Adrenal gland (tissue), 9 donors: ENCODE measurements at regions not wholly inside any gene's neighbourhood (a gene's known extent, or its start where the extent isn't known, plus 50 kb on each side); places are given as distances from the start of the nearest gene placed in this dataset.

Source experiments
- DNase-seq, 7 donors: peaks; one replicate each; pipeline ENCODE4 v3.0.0-alpha.2; 2019 to 2020
- H3K27ac ChIP-seq, 5 donors: fragments of 200-600 bp; sonication (generic) in 4 of 5; 1 replicate in 3 of 5; 2 replicates in 2 of 5; pipeline versions ENCODE4 v1.5.1 to v1.8.0; 2016 to 2020; ENCODE audit warnings: mild to moderate bottlenecking in 1 of 5
- H3K27me3 ChIP-seq: fragments of 200-600 bp; 2 replicates; pipeline ENCODE4 v1.8.0; 2021
- H3K36me3 ChIP-seq, 2 donors: fragments of 200-600 bp; replicated peaks in 1 of 2; 1 replicate in 1 of 2; 2 replicates in 1 of 2; pipeline versions ENCODE4 v1.5.1 to v1.8.0; 2018 to 2022
- H3K4me1 ChIP-seq, 2 donors: fragments of 200-600 bp; replicated peaks in 1 of 2; 1 replicate in 1 of 2; 2 replicates in 1 of 2; pipeline versions ENCODE4 v1.5.1 to v1.8.0; 2018 to 2021
- H3K4me3 ChIP-seq, 4 donors: fragments of 200-600 bp; sonication (generic) in 3 of 4; one replicate each; pipeline ENCODE4 v1.5.1; 2016 to 2018
- H3K9me3 ChIP-seq, 3 donors: fragments of 200-600 bp; sonication (generic) in 1 of 3; replicated peaks in 1 of 3; 1 replicate in 2 of 3; 2 replicates in 1 of 3; pipeline versions ENCODE4 v1.5.1 to v1.8.0; 2016 to 2021
- CTCF ChIP-seq, 6 experiments: fragments of 450-650 bp in 4 of 6; fragments of 200-600 bp in 2 of 6; sonication (generic) in 1 of 6; IDR thresholded peaks; 1 replicate in 5 of 6; 2 replicates in 1 of 6; pipeline versions ENCODE4 v1.5.1 to v1.8.0; 2016 to 2021; ENCODE audit warnings: antibody characterized with exemption in 6 of 6, mild to moderate bottlenecking in 2 of 6, moderate library complexity in 1 of 6
- POLR2A ChIP-seq, 2 donors: fragments of 450-650 bp; IDR thresholded peaks; one replicate each; pipeline ENCODE4 v1.6.1; 2017; ENCODE audit warnings: antibody characterized with exemption in 2 of 2, mild to moderate bottlenecking in 2 of 2, moderate library complexity in 1 of 2
- WGBS, 4 donors: extraction: QIAGEN DNeasy Blood & Tissue Kit in 2 of 4; methylation state at CpG; one replicate each; pipeline versions ENCODE4 v1.1.5 to v1.1.7; 2013 to 2017; 5-methylcytosine and 5-hydroxymethylcytosine counted together
- intact Hi-C, 2 donors: fragments of 100-400 bp; cut with DNase I; formaldehyde crosslinking; loops; one replicate each; pipeline versions ENCODE4 v1.14.1 to v1.15.0; 2022 to 2023
- donor health status: healthy with polysubstance abuse.
- donor health status: Bipolar disorder and iron deficiency.
- donor health status: DM: yes; HTN: yes; CAD: no.
- donor health status: DM: no; HTN: no; CAD: no.
- donor health status: DM: no; HTN: no; CAD: no.

- Histone ChIP-seq H3K4me1 (no peaks in the 10 kb centered on the region), H3K27me3 (no peaks in the 10 kb centered on the region), H3K36me3 (no peaks in the 10 kb centered on the region), H3K4me3 (no peak overlapping the region), H3K27ac (no peak overlapping the region), H3K9me3 (no peaks in the 10 kb centered on the region)
- WGBS, 4 donors, result 86 to 93% (median 90%) methylated on average over 8 to 11 of the region's 11 CpGs
- DNase-seq, result no peak
- intact Hi-C loops, result no loop called here
- TF ChIP-seq CTCF (IDR thresholded peaks at IDR 0.05) (no peak), POLR2A (IDR thresholded peaks at IDR 0.05) (no peak)
Observed at GRCh38 chr3:72193771-72194430, 409.0 kb upstream of the PROK2 start.

- TF ChIP-seq CTCF (IDR thresholded peaks at IDR 0.05), result no peak
- TF ChIP-seq POLR2A (IDR thresholded peaks at IDR 0.05), result no peak
- 86 to 96% (median 94%) methylated on average over 3 of the region's 3 CpGs for WGBS, 4 donors
Observed at GRCh38 chr3:72192572-72192971, 407.6 kb upstream of the PROK2 start.

GRCh38 chr3:72191209-72191960, 406.4 kb upstream of the PROK2 start:
- intact Hi-C loops, result no loop called here

More at GRCh38 chr3:72192572-72192971, 407.6 kb upstream of the PROK2 start:
- Histone ChIP-seq H3K27ac (no peak overlapping the region), H3K4me1 (no peaks in the 10 kb centered on the region), H3K36me3 (no peaks in the 10 kb centered on the region), H3K4me3 (no peak overlapping the region), H3K27me3 (no peaks in the 10 kb centered on the region), H3K9me3 (no peaks in the 10 kb centered on the region)
- intact Hi-C loops, result no loop called here
- no peak for DNase-seq

More at GRCh38 chr3:72191209-72191960, 406.4 kb upstream of the PROK2 start:
- H3K4me1 ChIP-seq, result peaks cover 0 to 3% of the 10 kb centered on the region in 2 donors
- H3K36me3 ChIP-seq, result no peaks in the 10 kb centered on the region
- TF ChIP-seq CTCF (IDR thresholded peaks at IDR 0.05), result no peak
- no peak overlapping the region for H3K27ac ChIP-seq
- DNase-seq, result no peak
- no peak overlapping the region for H3K4me3 ChIP-seq
- WGBS, 4 donors, result 83 to 86% (median 84%) methylated on average over 4 of the region's 4 CpGs
- no peaks in the 10 kb centered on the region for H3K27me3 ChIP-seq
- H3K9me3 ChIP-seq, result no peaks in the 10 kb centered on the region
